Kasumi-1 (cell line): ENCODE measurements at regions not wholly inside any gene's neighbourhood (a gene's known extent, or its start where the extent isn't known, plus 50 kb on each side); places are given as distances from the start of the nearest gene placed in this dataset.
A peak's percentile ranks its signal among the peaks of the same experiment; 100 is the strongest.
"Not testable (repeated sequence)": the region's sequence is repeated elsewhere in the genome, so short reads cannot be mapped to it uniquely, and the experiment has no call there.

Experiments
- DNase-seq, 2 experiments: peaks; one replicate each; lab custom pipeline; 2025; lab: John Stamatoyannopoulos, UW

GRCh38 chr12:33033999-33034398, 137.4 kb upstream of the PKP2 start:
- not testable (repeated sequence) for DNase-seq

- no peak for DNase-seq
These were observed 130.2 kb upstream of the PKP2 start for GRCh38 chr12:33026791-33027190.

- not testable (repeated sequence) for DNase-seq
These were observed 126.1 kb upstream of the PKP2 start for GRCh38 chr12:33022724-33023123.

GRCh38 chr12:33017029-33017428, 120.5 kb upstream of the PKP2 start:
- DNase-seq, result not testable (repeated sequence)

GRCh38 chr12:33012226-33012625, 115.6 kb upstream of the PKP2 start:
- DNase-seq, result no peak

- DNase-seq, result no peak
These were observed 109.5 kb upstream of the PKP2 start for GRCh38 chr12:33006106-33006505.

- no peak for DNase-seq
These were observed 103.4 kb upstream of the PKP2 start for GRCh38 chr12:33000016-33000415.

- DNase-seq, result no peak
These were observed 100.9 kb upstream of the PKP2 start for GRCh38 chr12:32997471-32997870.

- DNase-seq, result no peak
These were observed 99.0 kb upstream of the PKP2 start for GRCh38 chr12:32995623-32996022.

- DNase-seq, result no peak
These were observed 96.8 kb upstream of the PKP2 start for GRCh38 chr12:32993404-32993803.

- DNase-seq, result no peak
These were observed 93.1 kb upstream of the PKP2 start for GRCh38 chr12:32989705-32990104.

- DNase-seq, result no peak
These were observed 92.4 kb upstream of the PKP2 start for GRCh38 chr12:32988982-32989381.

- no peak for DNase-seq
These were observed 90.9 kb upstream of the PKP2 start for GRCh38 chr12:32987512-32987911.

- DNase-seq, result no peak
These were observed 87.4 kb upstream of the PKP2 start for GRCh38 chr12:32983968-32984367.

- DNase-seq, result no peak
These were observed 86.8 kb upstream of the PKP2 start for GRCh38 chr12:32983332-32983731.

GRCh38 chr12:32981139-32981538, 84.6 kb upstream of the PKP2 start:
- DNase-seq, result no peak

- DNase-seq, result no peak
These were observed 78.5 kb upstream of the PKP2 start for GRCh38 chr12:32975122-32975521.

GRCh38 chr12:32970465-32971110, 74.0 kb upstream of the PKP2 start:
- DNase-seq, result no peak

GRCh38 chr12:32964981-32965585, 68.5 kb upstream of the PKP2 start:
- no peak for DNase-seq

- DNase-seq, result not testable (repeated sequence)
These were observed 59.8 kb upstream of the PKP2 start for GRCh38 chr12:32956418-32956817.

GRCh38 chr12:32952681-32953080, 56.1 kb upstream of the PKP2 start:
- no peak for DNase-seq

- DNase-seq, result no peak
These were observed 53.2 kb upstream of the PKP2 start for GRCh38 chr12:32949815-32950214.

GRCh38 chr12:32947206-32948067, 50.9 kb upstream of the PKP2 start:
- DNase-seq, result peak; percentile 46 to 52
